ENCODE measurements at regions not wholly inside any gene's neighbourhood (a gene's known extent, or its start where the extent isn't known, plus 50 kb on each side); places are given as distances from the start of the nearest gene placed in this dataset.

GRCh38 chr9:16132513-16132912 lies 579.7 kb downstream of the CCDC171 start:
- TF ChIP-seq EZH2 (IDR thresholded peaks at IDR 0.05; ENCODE audit: low read depth): no peak
- no peak for TF ChIP-seq CTCF (conservative IDR thresholded peaks at IDR 0.05)
- BruUV-seq (replicated peaks): no TSS peak
- Histone ChIP-seq H4K20me1 (ENCODE audit: insufficient read depth) (no peaks in the 10 kb centered on the region), H3K9me3 (ENCODE audit: insufficient read depth, low read depth) (no peaks in the 10 kb centered on the region), H3K9me2 (ENCODE audit: insufficient read depth) (no peaks in the 10 kb centered on the region), H3K36me3 (ENCODE audit: low read depth) (no peaks in the 10 kb centered on the region), H2AFZ (no peak overlapping the region), H3K27ac (no peak overlapping the region), H3K27me3 (ENCODE audit: insufficient read depth, low read depth) (no peaks in the 10 kb centered on the region), H3F3A (ENCODE audit: insufficient read depth, low read depth) (no peaks in the 10 kb centered on the region; the same call in 1 of the 2 replicates), H3K4me1 (replicated peaks; ENCODE audit: insufficient read depth) (no peaks in the 10 kb centered on the region), H3K4me3 (no peak overlapping the region), H3K4me2 (no peak overlapping the region), H3K79me2 (ENCODE audit: low read depth) (no peaks in the 10 kb centered on the region)
- intact Hi-C loops (cut with micrococcal nuclease; ENCODE audit: unreplicated experiment): loop anchor here (5.0 kb wide), 1 partner anchor 95 kb away; no protein-coding TSS in a partner anchor
- CTCF ChIA-PET: no interaction called here
- POLR2A ChIA-PET (ENCODE audit: unreplicated experiment): no interaction called here
- no peak for DNase-seq

GRCh38 chr9:16133032-16133431 lies 580.2 kb downstream of the CCDC171 start:
- BruUV-seq (replicated peaks): no TSS peak
- Histone ChIP-seq H3K9me2 (ENCODE audit: insufficient read depth) (no peaks in the 10 kb centered on the region), H3K27me3 (ENCODE audit: insufficient read depth, low read depth) (no peaks in the 10 kb centered on the region), H2AFZ (no peak overlapping the region), H3K9me3 (ENCODE audit: insufficient read depth, low read depth) (no peaks in the 10 kb centered on the region), H3K4me3 (no peak overlapping the region), H3F3A (ENCODE audit: insufficient read depth, low read depth) (no peaks in the 10 kb centered on the region; the same call in 1 of the 2 replicates), H3K4me2 (no peak overlapping the region), H3K36me3 (ENCODE audit: low read depth) (no peaks in the 10 kb centered on the region), H4K20me1 (ENCODE audit: insufficient read depth) (no peaks in the 10 kb centered on the region), H3K27ac (no peak overlapping the region), H3K79me2 (ENCODE audit: low read depth) (no peaks in the 10 kb centered on the region), H3K4me1 (replicated peaks; ENCODE audit: insufficient read depth) (no peaks in the 10 kb centered on the region)
- ChIA-PET CTCF (interaction anchor here (0.6 to 1.0 kb wide), 2 partner anchors 80 to 100 kb away, joined by 3 read pairs; no protein-coding TSS in a partner anchor), POLR2A (ENCODE audit: unreplicated experiment) (interaction anchor here (0.5 kb wide), 1 partner anchor 267 kb away, joined by 6 read pairs; no protein-coding TSS in a partner anchor)
- TF ChIP-seq EZH2 (IDR thresholded peaks at IDR 0.05; ENCODE audit: low read depth) (no peak), CTCF (conservative IDR thresholded peaks at IDR 0.05) (no peak)
- intact Hi-C loops (cut with micrococcal nuclease; ENCODE audit: unreplicated experiment): loop anchor here (1.0 to 5.0 kb wide), 2 partner anchors 96 to 260 kb away; no protein-coding TSS in a partner anchor
- DNase-seq: no peak

GRCh38 chr9:16133556-16134227 lies 580.8 kb downstream of the CCDC171 start:
- no peak overlapping the region for H2AFZ ChIP-seq
- no peak for TF ChIP-seq EZH2 (IDR thresholded peaks at IDR 0.05; ENCODE audit: low read depth)
- TF ChIP-seq CTCF (conservative IDR thresholded peaks at IDR 0.05): peak; percentile 59
- intact Hi-C loops (cut with micrococcal nuclease; ENCODE audit: unreplicated experiment): loop anchor here (1.0 to 5.0 kb wide), 2 partner anchors 96 to 260 kb away; no protein-coding TSS in a partner anchor
- no peaks in the 10 kb centered on the region for H3K27me3 ChIP-seq (ENCODE audit: insufficient read depth, low read depth)
- no peaks in the 10 kb centered on the region for H3K79me2 ChIP-seq (ENCODE audit: low read depth)
- peak in 1 of 2 experiments; percentile 50 for DNase-seq
- no peak overlapping the region for H3K4me2 ChIP-seq
- CTCF ChIA-PET: interaction anchor here (0.6 to 1.0 kb wide), 2 partner anchors 81 to 101 kb away, joined by 3 read pairs; no protein-coding TSS in a partner anchor
- no TSS peak for BruUV-seq (replicated peaks)
- H4K20me1 ChIP-seq (ENCODE audit: insufficient read depth): no peaks in the 10 kb centered on the region
- H3K9me2 ChIP-seq (ENCODE audit: insufficient read depth): no peaks in the 10 kb centered on the region
- POLR2A ChIA-PET (ENCODE audit: unreplicated experiment): interaction anchor here (0.5 to 0.7 kb wide), 2 partner anchors 268 to 539 kb away, joined by 5 to 6 read pairs; no protein-coding TSS in a partner anchor
- no peaks in the 10 kb centered on the region for H3K36me3 ChIP-seq (ENCODE audit: low read depth)
- no peak overlapping the region for H3K27ac ChIP-seq
- H3K9me3 ChIP-seq (ENCODE audit: insufficient read depth, low read depth): no peaks in the 10 kb centered on the region
- H3K4me1 ChIP-seq (replicated peaks; ENCODE audit: insufficient read depth): no peaks in the 10 kb centered on the region
- H3F3A ChIP-seq (ENCODE audit: insufficient read depth, low read depth): no peaks in the 10 kb centered on the region; the same call in 1 of the 2 replicates
- no peak overlapping the region for H3K4me3 ChIP-seq
